ENCODE measurements at regions not wholly inside any gene's neighbourhood (a gene's known extent, or its start where the extent isn't known, plus 50 kb on each side); places are given as distances from the start of the nearest gene placed in this dataset.

GRCh38 chr2:200013906-200014305, 58.5 kb downstream of the MAIP1 start:
- Mint-ChIP-seq H3K9me3 (no peaks in the 10 kb centered on the region), H3K4me1 (ENCODE audit: unreplicated experiment) (no peaks in the 10 kb centered on the region), H3K36me3 (no peaks in the 10 kb centered on the region), H3K4me3 (no peak overlapping the region), H3K27me3 (no peaks in the 10 kb centered on the region), H3K27ac (no peak overlapping the region)
- TF ChIP-seq CTCF (conservative IDR thresholded peaks at IDR 0.05): no peak
- DNase-seq (ENCODE audit: extremely low spot score, unreplicated experiment): no peak

DNA sequence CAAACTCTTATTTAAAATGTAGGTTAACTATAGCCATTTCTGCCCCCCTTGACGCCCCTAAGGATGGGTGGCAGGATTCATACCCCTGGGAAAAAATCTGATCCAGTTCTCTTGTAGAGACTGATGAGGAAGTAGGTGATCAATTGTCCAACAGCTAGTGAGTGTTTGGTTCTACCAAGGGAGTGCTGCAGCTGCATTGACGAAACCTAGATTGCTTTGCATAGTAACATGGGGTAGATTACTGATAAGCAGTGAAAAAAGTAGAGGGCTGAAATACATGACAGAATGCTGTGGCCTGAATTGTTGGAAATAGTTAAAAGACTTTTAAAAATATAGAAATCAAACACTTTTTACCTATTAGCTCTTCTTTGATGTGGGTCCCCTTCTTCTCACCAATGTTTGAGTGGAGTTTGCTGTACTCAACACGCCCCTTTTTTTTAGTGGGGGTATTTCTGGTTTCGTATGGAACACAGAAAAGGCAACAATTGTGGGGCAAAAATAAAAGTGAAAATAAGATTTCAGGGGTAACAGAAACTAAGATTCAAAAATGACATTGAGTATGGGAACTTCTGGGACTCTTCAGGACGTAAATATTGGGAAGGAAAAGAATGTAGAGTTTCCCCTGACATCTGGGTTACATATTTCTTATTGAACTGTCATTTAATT, 66.2 kb downstream of the MAIP1 start:
- TF ChIP-seq CTCF (conservative IDR thresholded peaks at IDR 0.05): no peak
- Mint-ChIP-seq H3K4me1 (ENCODE audit: unreplicated experiment) (no peaks in the 10 kb centered on the region), H3K36me3 (no peaks in the 10 kb centered on the region), H3K9me3 (peaks cover 13% of the 10 kb centered on the region), H3K4me3 (no peak overlapping the region), H3K27ac (no peak overlapping the region), H3K27me3 (no peaks in the 10 kb centered on the region)
- DNase-seq (ENCODE audit: extremely low spot score, unreplicated experiment): no peak

- H3K27ac Mint-ChIP-seq: no peak overlapping the region
- no peak overlapping the region for H3K4me3 Mint-ChIP-seq
- H3K9me3 Mint-ChIP-seq: peaks cover 14% of the 10 kb centered on the region
- DNase-seq (ENCODE audit: extremely low spot score, unreplicated experiment): no peak
- no peaks in the 10 kb centered on the region for H3K4me1 Mint-ChIP-seq (ENCODE audit: unreplicated experiment)
- no peaks in the 10 kb centered on the region for H3K36me3 Mint-ChIP-seq
- no peaks in the 10 kb centered on the region for H3K27me3 Mint-ChIP-seq
- no peak for TF ChIP-seq CTCF (conservative IDR thresholded peaks at IDR 0.05)
Observed at GRCh38 chr2:200022511-200022910, 67.1 kb downstream of the MAIP1 start.

DNA sequence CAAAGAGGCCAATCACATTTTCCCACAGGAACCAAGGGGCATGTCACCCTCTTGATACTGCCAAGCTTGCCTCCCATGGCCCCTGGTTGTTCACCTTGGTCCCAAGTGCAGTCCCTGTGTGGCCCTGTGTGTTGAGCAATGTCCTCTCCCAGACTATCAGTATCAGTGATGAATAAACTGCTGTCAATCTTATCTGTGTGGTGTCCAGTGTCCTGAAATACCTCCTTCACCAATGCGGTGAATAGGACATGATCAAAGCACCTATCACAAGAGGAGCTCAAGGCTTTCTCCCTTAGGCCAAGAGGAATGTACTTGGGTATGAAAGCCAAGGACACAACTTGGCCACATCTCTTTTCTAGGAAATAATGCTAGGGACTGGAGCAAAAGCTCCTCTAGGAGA, 68.2 kb downstream of the MAIP1 start:
- peaks cover 14% of the 10 kb centered on the region for H3K9me3 Mint-ChIP-seq
- no peak overlapping the region for H3K27ac Mint-ChIP-seq
- no peaks in the 10 kb centered on the region for H3K27me3 Mint-ChIP-seq
- no peak for TF ChIP-seq CTCF (conservative IDR thresholded peaks at IDR 0.05)
- no peaks in the 10 kb centered on the region for H3K36me3 Mint-ChIP-seq
- H3K4me3 Mint-ChIP-seq: no peak overlapping the region
- no peak for DNase-seq (ENCODE audit: extremely low spot score, unreplicated experiment)
- no peaks in the 10 kb centered on the region for H3K4me1 Mint-ChIP-seq (ENCODE audit: unreplicated experiment)

GRCh38 chr2:200025717-200026116, 70.3 kb downstream of the MAIP1 start:
- Mint-ChIP-seq H3K36me3 (no peaks in the 10 kb centered on the region), H3K4me1 (ENCODE audit: unreplicated experiment) (no peaks in the 10 kb centered on the region), H3K9me3 (peaks cover 7% of the 10 kb centered on the region), H3K27me3 (no peaks in the 10 kb centered on the region), H3K4me3 (no peak overlapping the region), H3K27ac (no peak overlapping the region)
- TF ChIP-seq CTCF (conservative IDR thresholded peaks at IDR 0.05): no peak
- DNase-seq (ENCODE audit: extremely low spot score, unreplicated experiment): no peak
